ENCODE measurements at regions not wholly inside any gene's neighbourhood (a gene's known extent, or its start where the extent isn't known, plus 50 kb on each side); places are given as distances from the start of the nearest gene placed in this dataset.

DNA sequence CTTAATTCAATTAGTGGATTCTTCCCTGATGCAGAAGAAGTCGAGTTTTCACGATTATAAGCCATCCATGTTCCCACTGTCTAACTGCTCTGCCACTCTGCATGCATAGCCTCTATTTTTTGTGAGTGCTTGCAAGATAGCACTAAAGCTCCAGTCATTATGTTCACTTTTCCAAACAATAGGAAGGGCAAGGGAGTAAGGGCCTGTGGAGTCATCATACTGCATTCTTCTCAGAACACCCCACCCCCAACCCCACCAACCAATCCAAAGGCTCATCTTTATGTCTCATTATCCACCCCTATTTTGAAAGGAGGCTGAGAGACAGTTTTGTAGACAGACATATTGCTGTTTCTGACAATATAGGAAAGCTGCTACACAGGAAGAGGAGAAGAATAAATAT, 471.7 kb upstream of the ADGRL2 start:
- TF ChIP-seq, protein P1, sequence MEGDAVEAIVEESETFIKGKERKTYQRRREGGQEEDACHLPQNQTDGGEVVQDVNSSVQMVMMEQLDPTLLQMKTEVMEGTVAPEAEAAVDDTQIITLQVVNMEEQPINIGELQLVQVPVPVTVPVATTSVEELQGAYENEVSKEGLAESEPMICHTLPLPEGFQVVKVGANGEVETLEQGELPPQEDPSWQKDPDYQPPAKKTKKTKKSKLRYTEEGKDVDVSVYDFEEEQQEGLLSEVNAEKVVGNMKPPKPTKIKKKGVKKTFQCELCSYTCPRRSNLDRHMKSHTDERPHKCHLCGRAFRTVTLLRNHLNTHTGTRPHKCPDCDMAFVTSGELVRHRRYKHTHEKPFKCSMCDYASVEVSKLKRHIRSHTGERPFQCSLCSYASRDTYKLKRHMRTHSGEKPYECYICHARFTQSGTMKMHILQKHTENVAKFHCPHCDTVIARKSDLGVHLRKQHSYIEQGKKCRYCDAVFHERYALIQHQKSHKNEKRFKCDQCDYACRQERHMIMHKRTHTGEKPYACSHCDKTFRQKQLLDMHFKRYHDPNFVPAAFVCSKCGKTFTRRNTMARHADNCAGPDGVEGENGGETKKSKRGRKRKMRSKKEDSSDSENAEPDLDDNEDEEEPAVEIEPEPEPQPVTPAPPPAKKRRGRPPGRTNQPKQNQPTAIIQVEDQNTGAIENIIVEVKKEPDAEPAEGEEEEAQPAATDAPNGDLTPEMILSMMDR (IDR thresholded peaks at IDR 0.05) = no peak
- TF ChIP-seq, protein P2, sequence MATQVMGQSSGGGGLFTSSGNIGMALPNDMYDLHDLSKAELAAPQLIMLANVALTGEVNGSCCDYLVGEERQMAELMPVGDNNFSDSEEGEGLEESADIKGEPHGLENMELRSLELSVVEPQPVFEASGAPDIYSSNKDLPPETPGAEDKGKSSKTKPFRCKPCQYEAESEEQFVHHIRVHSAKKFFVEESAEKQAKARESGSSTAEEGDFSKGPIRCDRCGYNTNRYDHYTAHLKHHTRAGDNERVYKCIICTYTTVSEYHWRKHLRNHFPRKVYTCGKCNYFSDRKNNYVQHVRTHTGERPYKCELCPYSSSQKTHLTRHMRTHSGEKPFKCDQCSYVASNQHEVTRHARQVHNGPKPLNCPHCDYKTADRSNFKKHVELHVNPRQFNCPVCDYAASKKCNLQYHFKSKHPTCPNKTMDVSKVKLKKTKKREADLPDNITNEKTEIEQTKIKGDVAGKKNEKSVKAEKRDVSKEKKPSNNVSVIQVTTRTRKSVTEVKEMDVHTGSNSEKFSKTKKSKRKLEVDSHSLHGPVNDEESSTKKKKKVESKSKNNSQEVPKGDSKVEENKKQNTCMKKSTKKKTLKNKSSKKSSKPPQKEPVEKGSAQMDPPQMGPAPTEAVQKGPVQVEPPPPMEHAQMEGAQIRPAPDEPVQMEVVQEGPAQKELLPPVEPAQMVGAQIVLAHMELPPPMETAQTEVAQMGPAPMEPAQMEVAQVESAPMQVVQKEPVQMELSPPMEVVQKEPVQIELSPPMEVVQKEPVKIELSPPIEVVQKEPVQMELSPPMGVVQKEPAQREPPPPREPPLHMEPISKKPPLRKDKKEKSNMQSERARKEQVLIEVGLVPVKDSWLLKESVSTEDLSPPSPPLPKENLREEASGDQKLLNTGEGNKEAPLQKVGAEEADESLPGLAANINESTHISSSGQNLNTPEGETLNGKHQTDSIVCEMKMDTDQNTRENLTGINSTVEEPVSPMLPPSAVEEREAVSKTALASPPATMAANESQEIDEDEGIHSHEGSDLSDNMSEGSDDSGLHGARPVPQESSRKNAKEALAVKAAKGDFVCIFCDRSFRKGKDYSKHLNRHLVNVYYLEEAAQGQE (IDR thresholded peaks at IDR 0.05; ENCODE audit: insufficient read depth in 1 of 2, low read depth in 2 of 2, low read length in 1 of 2) = no peak
- TF ChIP-seq SIN3A (IDR thresholded peaks at IDR 0.05; ENCODE audit: borderline replicate concordance, insufficient read depth, low read depth, low read length) = no peak

All from Panc1 (cell line).